Fibroblast of skin of back (primary cell): ENCODE measurements at regions not wholly inside any gene's neighbourhood (a gene's known extent, or its start where the extent isn't known, plus 50 kb on each side); places are given as distances from the start of the nearest gene placed in this dataset.

Source experiments
- DNase-seq: peaks from one replicate; pipeline ENCODE4 v3.0.0-alpha.2; 2013

DNA sequence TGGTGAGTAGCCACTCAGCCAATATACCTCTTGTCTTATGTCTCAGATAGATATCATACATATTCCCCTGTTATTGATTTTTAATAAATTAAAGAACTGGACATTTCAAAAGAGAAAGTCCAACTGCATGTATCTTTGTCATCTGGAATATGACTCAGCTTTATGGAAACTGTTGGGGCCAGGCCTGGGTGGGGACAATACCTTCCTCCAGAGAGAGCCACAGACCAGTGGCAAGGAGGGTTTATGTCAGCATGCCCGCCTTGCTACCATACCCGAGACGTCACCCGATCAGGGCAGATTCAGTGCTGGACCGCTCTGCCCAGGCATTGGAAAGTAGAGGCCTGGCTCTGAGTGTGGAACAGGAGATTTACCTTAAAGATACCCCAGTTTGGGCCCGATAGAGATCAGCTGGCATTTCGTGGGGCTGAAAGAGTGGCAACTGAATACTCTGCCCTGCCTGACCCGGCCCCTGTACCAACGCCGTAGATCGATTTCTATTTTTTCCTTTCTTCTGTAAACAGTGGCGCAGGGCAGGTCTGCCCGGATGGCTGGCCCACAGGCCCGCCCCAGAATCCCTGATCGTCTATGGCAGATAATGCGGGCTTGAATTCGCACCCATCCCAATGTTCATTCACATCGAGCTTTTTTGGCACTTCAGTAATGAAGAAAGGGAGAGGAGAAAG is 158.6 kb downstream of the SALL1 start:
- DNase-seq = no peak

DNA sequence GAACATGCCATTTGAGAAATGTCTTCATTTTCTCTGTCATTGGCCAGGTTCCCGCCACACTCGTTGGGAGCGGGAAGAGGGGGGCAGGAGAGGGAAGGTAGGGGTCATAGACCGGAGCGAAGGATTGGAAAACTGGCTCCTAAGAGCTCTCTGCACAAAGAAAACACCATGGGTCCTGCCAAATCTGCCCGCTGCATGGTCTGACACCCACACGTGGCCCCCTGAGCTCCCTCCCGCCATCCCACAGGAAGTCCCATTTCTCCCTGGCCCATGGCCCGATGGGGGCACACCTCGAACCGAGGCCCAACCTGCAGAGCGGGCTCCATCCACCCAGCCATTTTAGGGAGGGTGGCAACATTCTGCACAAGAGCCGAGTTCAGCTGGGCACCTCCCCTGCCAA is 159.6 kb downstream of the SALL1 start:
- DNase-seq = no peak

DNA sequence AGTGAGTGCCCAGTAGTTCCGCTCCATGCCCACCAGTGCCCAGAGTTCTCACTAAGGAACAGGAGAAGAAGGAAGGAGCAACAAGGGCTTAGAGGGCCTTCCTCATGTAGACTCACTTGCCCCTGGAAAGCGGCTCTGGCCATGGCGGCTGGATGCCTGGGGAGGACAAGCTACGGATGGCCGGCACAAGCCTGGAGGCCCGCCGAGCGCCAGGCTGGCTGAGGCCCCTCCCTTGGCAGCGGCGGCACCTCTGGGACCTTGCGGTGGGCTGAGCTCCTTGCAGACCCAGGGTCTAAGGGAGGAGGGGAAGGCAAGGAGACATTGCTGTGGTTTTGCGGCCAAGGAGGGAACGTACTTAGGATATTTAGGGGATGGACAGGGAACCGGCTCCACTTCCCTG is 160.1 kb downstream of the SALL1 start:
- DNase-seq = no peak

DNA sequence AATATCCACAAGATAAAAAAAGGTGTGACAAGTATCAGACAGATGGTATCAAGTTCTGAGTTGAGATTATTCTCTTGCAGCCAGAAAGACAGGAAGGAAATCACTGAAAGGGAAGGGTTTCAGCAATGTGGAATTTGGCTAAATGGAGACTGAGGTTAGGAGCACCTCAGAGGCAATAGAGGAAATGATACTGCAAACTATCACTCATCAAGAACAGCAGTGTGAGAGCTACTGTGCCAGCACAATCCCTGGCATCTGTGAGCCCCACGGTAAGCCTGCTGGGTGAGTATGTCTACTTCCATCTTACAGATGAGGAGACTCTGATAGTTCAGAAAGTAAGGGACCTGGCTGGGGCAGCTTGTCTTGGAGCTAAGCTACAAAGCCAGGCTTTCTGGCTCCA is 162.0 kb downstream of the SALL1 start:
- DNase-seq = no peak

GRCh38 chr16:50988441-50988840 is 162.6 kb downstream of the SALL1 start:
- DNase-seq = no peak

GRCh38 chr16:50986453-50986852 is 164.6 kb downstream of the SALL1 start:
- no peak for DNase-seq

DNA sequence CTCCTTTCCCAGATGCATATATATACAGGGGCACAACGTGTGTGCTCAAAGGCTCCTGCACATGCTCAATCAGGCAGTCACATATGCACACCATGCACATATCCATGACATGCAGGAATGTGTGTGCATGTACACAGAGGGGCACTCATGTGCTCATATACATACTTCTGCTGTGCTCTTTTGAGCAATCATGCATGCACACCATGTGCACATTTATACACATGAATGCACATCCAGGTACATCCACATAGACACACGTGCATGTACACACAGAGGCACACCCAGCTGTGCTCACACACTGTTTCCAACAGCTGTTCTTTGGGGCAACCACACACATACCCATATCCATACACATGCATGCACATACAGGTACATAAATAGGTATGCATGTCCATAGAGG is 165.3 kb downstream of the SALL1 start:
- no peak for DNase-seq

DNA sequence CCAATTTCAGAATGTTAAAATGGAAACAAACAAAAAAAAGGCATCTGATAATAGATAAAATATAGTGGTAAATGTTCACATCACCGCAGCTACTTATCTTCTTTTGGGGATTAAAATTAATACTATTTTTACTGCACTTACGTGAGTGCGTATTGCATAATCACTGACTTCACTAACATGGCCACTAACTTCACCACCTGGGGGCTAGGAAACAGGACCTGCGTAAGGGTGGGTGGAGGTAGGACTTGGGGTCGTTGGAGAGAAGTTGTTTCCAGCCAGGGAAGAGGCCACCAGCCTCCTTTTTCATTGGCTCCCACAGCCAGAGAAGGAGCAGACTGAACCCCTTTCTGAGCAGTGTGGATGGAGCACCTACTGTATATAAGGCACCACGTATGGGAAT is 166.4 kb downstream of the SALL1 start:
- no peak for DNase-seq

- no peak for DNase-seq
These were observed 168.3 kb downstream of the SALL1 start for GRCh38 chr16:50982808-50983207.

DNA sequence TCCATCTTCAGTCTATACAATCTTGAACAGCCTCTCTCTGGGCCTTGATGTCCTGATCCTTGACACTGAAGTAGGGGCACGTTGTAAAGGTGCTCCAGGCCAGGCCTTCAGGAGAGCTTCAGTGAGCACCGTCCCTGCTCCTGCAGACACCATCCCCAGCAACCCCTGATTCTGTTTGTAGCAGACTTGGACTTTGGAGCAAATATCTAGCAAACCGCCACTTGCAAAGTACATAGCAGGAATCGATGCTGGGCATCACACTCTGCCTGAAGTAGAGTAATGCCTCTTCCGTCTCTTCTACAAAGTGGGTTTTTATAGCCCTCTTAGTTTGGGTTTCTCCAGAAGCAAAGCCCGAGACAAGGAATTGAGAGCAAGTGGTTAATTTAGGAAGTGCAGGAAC is 169.1 kb downstream of the SALL1 start:
- no peak for DNase-seq

- DNase-seq = no peak
These were observed 170.4 kb downstream of the SALL1 start for GRCh38 chr16:50980666-50981065.

- no peak for DNase-seq
These were observed 171.1 kb downstream of the SALL1 start for GRCh38 chr16:50979806-50980620.

- no peak for DNase-seq
These were observed 173.9 kb downstream of the SALL1 start for GRCh38 chr16:50977138-50977537.

DNA sequence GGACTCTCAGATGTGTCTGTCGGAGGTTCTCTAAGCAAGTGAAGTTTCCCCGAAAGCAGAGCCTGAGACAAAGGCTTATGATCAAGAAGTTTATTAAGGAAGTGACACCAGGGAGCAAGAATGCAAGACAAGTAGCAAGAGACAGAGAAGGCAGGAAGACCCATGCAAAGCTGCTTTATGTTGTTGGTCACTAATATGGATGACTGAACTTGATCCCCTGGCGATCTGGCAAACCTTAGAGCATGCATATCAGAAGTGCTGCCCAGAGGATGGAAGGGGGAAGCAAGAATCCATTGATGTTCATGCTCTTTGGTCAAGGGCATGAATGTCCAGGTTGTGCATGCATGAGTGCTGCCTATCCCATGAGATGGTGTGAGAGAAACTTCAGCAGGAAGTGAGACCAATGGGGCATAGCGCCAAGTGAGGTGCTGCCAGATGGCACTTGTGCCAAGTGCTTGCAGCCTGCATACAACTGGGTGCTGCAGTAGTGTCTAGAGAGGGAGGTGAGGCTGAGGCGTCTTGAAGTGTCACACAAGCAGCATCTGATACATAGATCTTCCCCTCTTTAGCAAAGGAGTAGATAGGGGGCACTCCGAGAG is 176.5 kb downstream of the SALL1 start:
- no peak for DNase-seq

DNA sequence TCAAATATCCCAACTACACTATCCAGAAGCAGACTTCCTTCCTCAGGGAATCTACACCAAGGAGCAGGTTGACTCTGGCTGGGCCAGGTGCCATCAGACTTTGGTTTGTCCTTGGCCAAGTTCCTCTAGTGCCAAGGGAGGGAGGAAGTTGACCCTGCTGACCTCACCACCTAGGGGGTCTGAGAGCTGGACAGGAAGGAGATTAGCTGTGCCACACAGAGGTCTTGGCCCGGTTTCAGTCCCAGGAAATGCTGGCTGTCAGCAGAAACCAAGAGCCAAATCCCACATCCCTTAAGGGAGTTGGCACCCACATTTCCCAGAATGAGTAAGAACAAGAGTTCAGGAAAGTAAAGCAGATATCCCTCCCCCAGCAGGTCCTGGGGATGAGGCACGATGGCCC is 178.2 kb downstream of the SALL1 start:
- no peak for DNase-seq

GRCh38 chr16:50970281-50970680 is 180.8 kb downstream of the SALL1 start:
- no peak for DNase-seq

DNA sequence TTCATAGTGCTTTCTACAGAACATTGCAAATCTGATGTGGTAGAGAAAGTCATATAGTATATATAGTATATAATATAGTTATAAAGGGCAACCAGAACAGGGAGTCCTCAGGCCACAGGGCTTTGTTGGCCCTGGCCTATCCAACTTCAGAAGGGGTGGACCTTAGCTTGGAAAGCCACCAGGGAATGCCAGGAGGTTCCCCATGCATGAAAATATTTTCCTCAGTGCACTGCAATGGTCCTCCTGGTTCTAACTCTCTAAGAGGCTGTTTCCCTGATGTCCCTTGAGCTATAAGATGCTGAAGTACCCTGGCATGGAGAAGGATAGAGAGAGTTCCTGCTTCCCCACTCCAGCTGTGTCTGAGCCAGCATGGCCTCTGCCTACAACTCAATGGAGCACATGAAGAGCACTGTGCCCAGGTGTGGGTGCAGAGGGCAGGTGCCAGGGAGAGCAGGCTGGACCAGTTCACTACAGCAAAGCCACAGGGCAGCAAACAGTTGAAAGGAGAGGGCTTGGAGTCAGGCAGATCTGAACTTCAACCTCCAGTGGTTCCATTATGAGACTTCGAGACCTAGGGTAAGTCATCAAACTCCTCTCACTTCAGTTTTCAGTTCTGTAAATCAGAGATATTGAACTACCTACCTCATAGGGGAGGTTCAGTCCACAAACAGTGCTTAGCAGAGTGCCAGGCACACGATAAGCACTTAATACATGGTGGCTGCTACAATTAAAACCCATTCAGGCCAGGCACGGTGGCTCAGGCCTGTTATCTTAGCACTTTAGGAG is 183.1 kb downstream of the SALL1 start:
- DNase-seq = no peak

GRCh38 chr16:50964491-50964890 is 186.6 kb downstream of the SALL1 start:
- DNase-seq = no peak

GRCh38 chr16:50961952-50962351 is 189.1 kb downstream of the SALL1 start:
- DNase-seq = no peak

GRCh38 chr16:50960517-50961202 is 190.4 kb downstream of the SALL1 start:
- DNase-seq = no peak

- DNase-seq = no peak
These were observed 194.0 kb downstream of the SALL1 start for GRCh38 chr16:50957056-50957455.

DNA sequence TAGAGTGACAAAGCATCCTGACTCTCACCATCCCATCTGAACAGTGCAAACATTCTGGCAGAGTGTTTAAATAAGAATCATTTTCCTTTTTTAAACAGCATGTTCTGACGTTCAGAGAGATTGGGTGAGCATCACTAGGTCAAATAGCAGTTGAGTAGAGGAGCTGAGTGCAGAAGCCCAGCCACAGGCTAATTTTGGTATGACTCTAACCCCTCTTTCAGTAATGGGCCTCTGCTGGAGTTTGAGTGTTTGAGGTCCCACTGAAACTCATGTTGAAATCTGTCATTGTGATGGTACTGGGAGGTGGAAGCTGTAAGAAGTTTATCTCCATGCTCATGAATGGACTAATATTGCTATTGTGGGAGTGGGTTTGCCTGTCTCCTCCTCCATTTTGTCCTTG is 194.4 kb downstream of the SALL1 start:
- DNase-seq = no peak

- no peak for DNase-seq
These were observed 195.8 kb downstream of the SALL1 start for GRCh38 chr16:50955311-50955710.
